ENCODE measurements at regions not wholly inside any gene's neighbourhood (a gene's known extent, or its start where the extent isn't known, plus 50 kb on each side); places are given as distances from the start of the nearest gene placed in this dataset.

- no peak overlapping the region for H3K4me3 ChIP-seq
- H3K27me3 ChIP-seq (replicated peaks; ENCODE audit: insufficient read depth), result no peaks in the 10 kb centered on the region
- no peaks in the 10 kb centered on the region for H3K9me3 ChIP-seq
- no peak for DNase-seq (ENCODE audit: low spot score)
- no peak overlapping the region for H3K27ac ChIP-seq
- H3K4me1 ChIP-seq (replicated peaks), result no peaks in the 10 kb centered on the region
- 81% methylated on average over 2 of the region's 2 CpGs for WGBS
- intact Hi-C loops (cut with DNase I), result no loop called here
- no peak for TF ChIP-seq POLR2A (IDR thresholded peaks at IDR 0.05)
- TF ChIP-seq, protein P1, sequence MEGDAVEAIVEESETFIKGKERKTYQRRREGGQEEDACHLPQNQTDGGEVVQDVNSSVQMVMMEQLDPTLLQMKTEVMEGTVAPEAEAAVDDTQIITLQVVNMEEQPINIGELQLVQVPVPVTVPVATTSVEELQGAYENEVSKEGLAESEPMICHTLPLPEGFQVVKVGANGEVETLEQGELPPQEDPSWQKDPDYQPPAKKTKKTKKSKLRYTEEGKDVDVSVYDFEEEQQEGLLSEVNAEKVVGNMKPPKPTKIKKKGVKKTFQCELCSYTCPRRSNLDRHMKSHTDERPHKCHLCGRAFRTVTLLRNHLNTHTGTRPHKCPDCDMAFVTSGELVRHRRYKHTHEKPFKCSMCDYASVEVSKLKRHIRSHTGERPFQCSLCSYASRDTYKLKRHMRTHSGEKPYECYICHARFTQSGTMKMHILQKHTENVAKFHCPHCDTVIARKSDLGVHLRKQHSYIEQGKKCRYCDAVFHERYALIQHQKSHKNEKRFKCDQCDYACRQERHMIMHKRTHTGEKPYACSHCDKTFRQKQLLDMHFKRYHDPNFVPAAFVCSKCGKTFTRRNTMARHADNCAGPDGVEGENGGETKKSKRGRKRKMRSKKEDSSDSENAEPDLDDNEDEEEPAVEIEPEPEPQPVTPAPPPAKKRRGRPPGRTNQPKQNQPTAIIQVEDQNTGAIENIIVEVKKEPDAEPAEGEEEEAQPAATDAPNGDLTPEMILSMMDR (IDR thresholded peaks at IDR 0.05), result no peak
- TF ChIP-seq POLR2AphosphoS5 (IDR thresholded peaks at IDR 0.05), result no peak
- no peaks in the 10 kb centered on the region for H3K36me3 ChIP-seq
These were observed 102.2 kb upstream of the PLPPR1 start for GRCh38 chr9:100926366-100926765.

- DNase-seq (ENCODE audit: low spot score), result no peak
- no peak for TF ChIP-seq POLR2A (IDR thresholded peaks at IDR 0.05)
- no peak for TF ChIP-seq POLR2AphosphoS5 (IDR thresholded peaks at IDR 0.05)
- TF ChIP-seq, protein P1 (IDR thresholded peaks at IDR 0.05), result no peak
- Histone ChIP-seq H3K9me3 (no peaks in the 10 kb centered on the region), H3K36me3 (no peaks in the 10 kb centered on the region), H3K4me1 (replicated peaks) (no peaks in the 10 kb centered on the region), H3K27me3 (replicated peaks; ENCODE audit: insufficient read depth) (no peaks in the 10 kb centered on the region), H3K4me3 (no peak overlapping the region), H3K27ac (no peak overlapping the region)
- WGBS, result 93% methylated on average over 2 of the region's 2 CpGs
- intact Hi-C loops (cut with DNase I), result no loop called here
These were observed 100.8 kb upstream of the PLPPR1 start for GRCh38 chr9:100927763-100928162.

DNA sequence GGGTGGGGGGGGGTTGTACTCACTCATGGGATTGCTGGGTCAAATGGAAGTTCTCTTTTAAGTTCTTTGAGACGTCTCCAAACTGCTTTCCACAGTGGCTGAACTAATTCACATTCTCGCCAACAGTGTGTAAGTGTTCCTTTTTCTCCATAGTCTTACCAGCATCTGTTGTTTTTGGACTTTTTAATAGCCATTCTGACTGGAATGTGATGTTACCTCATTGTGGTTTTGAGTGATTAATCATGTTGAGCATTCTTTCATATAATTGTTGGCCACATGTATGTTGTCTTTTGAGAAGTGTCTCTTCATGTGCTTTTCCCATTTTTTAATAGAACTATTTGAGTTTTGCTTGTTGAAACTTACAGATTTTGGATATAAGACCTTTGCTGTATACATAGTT, 94.9 kb upstream of the PLPPR1 start:
- Histone ChIP-seq H3K4me3 (no peak overlapping the region), H3K27ac (no peak overlapping the region), H3K4me1 (replicated peaks) (no peaks in the 10 kb centered on the region), H3K9me3 (no peaks in the 10 kb centered on the region), H3K27me3 (replicated peaks; ENCODE audit: insufficient read depth) (no peaks in the 10 kb centered on the region), H3K36me3 (no peaks in the 10 kb centered on the region)
- WGBS, result 71% methylated on average over 2 of the region's 2 CpGs
- DNase-seq (ENCODE audit: low spot score), result no peak
- intact Hi-C loops (cut with DNase I), result no loop called here
- TF ChIP-seq POLR2A (IDR thresholded peaks at IDR 0.05) (no peak), POLR2AphosphoS5 (IDR thresholded peaks at IDR 0.05) (no peak)
- TF ChIP-seq, protein P1 (IDR thresholded peaks at IDR 0.05), result no peak

- H3K36me3 ChIP-seq, result no peaks in the 10 kb centered on the region
- H3K27me3 ChIP-seq (replicated peaks; ENCODE audit: insufficient read depth), result no peaks in the 10 kb centered on the region
- H3K9me3 ChIP-seq, result no peaks in the 10 kb centered on the region
- H3K4me1 ChIP-seq (replicated peaks), result no peaks in the 10 kb centered on the region
- H3K27ac ChIP-seq, result no peak overlapping the region
- 63% methylated on average over 3 of the region's 3 CpGs for WGBS
- TF ChIP-seq POLR2AphosphoS5 (IDR thresholded peaks at IDR 0.05) (no peak), POLR2A (IDR thresholded peaks at IDR 0.05) (no peak)
- TF ChIP-seq, protein P1 (IDR thresholded peaks at IDR 0.05), result no peak
- intact Hi-C loops (cut with DNase I), result no loop called here
- H3K4me3 ChIP-seq, result no peak overlapping the region
- no peak for DNase-seq (ENCODE audit: low spot score)
These were observed 91.1 kb upstream of the PLPPR1 start for GRCh38 chr9:100937382-100937781.

DNA sequence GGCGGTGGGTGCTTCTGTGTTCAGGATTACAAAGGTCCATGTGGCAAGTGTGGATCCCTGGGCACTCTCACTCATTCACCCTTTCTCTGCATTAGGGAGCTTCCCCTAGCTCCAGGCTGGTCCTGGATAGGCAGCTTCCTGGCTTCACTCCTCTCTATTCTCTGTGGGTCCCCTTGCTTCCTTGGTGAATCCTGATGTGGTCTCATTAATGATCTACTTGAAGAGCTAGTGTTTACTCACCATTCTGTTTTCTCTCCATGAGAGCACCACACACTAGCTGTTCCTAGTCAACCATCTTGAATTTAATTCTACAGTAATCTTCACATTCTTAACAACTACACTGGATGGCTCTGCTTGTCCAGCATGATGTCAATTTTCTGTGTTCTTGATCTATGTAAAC, 90.0 kb upstream of the PLPPR1 start:
- intact Hi-C loops (cut with DNase I), result no loop called here
- H3K9me3 ChIP-seq, result no peaks in the 10 kb centered on the region

More for the DNA sequence above, 90.0 kb upstream of the PLPPR1 start:
- no peak for DNase-seq (ENCODE audit: low spot score)
- Histone ChIP-seq H3K27ac (no peak overlapping the region), H3K27me3 (replicated peaks; ENCODE audit: insufficient read depth) (no peaks in the 10 kb centered on the region), H3K4me1 (replicated peaks) (no peaks in the 10 kb centered on the region), H3K36me3 (no peaks in the 10 kb centered on the region), H3K4me3 (no peak overlapping the region)
- TF ChIP-seq, protein P1 (IDR thresholded peaks at IDR 0.05), result no peak
- TF ChIP-seq POLR2A (IDR thresholded peaks at IDR 0.05) (no peak), POLR2AphosphoS5 (IDR thresholded peaks at IDR 0.05) (no peak)
- 100% methylated on average over 1 of the region's 1 CpG for WGBS

Measured in prostate gland (tissue), 2 donors.